HK-2 (cell line): ENCODE measurements at regions not wholly inside any gene's neighbourhood (a gene's known extent, or its start where the extent isn't known, plus 50 kb on each side); places are given as distances from the start of the nearest gene placed in this dataset.
"Not testable (repeated sequence)": the region's sequence is repeated elsewhere in the genome, so short reads cannot be mapped to it uniquely, and the experiment has no call there.

Source experiments
- DNase-seq: peaks from one replicate; pipeline ENCODE4 v3.0.0-alpha.2; 2018; ENCODE audit not compliant: unreplicated experiment

GRCh38 chr7:112937651-112938415, 147.6 kb upstream of the TMEM168 start:
- DNase-seq: no peak

DNA sequence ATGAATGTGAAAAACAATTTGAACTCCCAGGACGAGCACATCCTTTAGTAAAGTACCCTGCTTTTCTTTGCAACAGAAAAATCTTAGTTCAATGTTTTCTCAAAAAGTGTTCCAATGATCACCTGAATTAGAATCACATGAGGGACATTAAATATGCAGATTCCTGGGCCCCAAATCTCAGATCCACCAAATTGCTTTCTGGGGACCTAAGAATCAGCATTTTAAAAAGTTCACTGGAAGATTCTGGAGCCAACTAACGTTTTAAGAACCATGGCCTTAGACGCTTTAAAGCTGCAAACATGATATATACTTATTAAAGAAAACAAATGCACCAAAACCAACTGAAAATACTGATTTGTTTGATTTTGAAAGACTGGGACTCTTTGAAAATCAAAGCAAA, 143.4 kb upstream of the TMEM168 start:
- DNase-seq: no peak

- no peak for DNase-seq
Observed at GRCh38 chr7:112930787-112931186, 140.6 kb upstream of the TMEM168 start.

- no peak for DNase-seq
Observed at GRCh38 chr7:112929421-112929820, 139.2 kb upstream of the TMEM168 start.

DNA sequence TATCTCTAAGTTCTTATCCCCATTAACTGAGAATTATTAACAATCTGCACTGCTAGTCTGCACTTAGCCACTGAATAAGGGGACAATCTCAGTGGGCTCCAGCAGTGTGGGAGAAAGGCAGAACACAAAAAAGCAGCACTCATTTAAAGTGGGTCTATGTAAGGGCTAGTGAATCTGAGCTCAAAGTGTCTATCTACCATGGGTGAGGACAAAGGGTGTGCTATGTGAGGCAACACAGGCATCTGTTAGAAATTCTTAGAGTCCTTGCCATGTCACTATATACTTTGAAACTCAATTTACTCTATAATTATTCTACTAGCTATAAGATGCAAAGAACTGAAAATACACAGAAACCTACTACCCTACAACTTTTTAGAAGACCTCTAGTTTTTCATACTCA, 135.8 kb upstream of the TMEM168 start:
- no peak for DNase-seq

DNA sequence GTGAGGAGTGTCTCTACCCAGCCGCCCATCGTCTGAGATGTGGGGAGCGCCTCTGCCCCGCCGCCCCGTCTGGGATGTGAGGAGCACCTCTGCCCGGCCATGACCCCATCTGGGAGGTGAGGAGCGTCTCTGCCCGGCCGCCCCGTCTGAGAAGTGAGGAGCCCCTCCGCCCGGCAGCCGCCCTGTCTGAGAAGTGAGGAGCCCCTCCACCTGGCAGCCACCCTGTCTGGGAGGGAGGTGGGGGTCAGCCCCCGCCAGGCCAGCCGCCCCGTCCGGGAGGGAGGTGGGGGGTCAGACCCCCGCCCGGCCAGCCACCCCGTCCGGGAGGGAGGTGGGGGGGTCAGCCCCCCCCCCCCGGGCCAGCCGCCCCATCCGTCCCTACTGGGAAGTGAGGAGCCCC, 132.4 kb upstream of the TMEM168 start:
- not testable (repeated sequence) for DNase-seq

- not testable (repeated sequence) for DNase-seq
Observed at GRCh38 chr7:112916431-112916830, 126.2 kb upstream of the TMEM168 start.

- DNase-seq: no peak
Observed at GRCh38 chr7:112908086-112908485, 117.9 kb upstream of the TMEM168 start.

DNA sequence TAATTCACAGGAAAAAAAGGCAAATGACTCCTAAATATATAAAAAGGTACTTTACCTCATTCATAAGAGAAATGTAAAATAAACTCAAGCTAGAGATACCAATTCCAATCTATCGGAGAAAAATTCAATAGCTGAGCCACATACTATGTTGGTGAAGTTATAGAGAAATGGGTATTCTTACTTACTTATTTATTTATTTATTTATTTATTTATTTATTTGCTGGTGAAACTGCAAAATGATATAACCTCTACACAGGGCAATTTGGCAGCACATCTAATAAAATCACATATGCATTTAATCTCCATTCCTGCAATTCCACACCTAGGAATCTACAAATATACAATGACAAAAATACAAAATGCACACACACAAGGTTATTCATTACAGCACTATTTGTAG, 117.5 kb upstream of the TMEM168 start:
- DNase-seq: no peak

GRCh38 chr7:112905950-112906349, 115.8 kb upstream of the TMEM168 start:
- no peak for DNase-seq

DNA sequence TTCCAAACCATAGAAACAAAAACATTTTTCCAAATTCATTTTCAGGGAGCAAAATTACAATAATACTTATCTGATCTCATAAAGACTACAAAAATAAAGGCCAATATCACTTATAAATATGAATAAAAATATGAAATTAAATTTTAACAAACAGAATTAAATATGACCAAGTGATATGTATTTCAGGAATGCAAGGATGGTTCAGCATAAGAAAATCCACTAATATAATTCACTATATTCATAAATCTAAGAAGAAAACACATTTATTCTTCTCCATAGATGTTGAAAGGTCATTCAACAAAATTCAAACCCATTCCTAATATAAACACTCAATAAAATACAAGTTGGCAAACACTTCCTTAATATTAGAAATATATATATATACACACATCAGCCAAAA, 115.2 kb upstream of the TMEM168 start:
- no peak for DNase-seq

DNA sequence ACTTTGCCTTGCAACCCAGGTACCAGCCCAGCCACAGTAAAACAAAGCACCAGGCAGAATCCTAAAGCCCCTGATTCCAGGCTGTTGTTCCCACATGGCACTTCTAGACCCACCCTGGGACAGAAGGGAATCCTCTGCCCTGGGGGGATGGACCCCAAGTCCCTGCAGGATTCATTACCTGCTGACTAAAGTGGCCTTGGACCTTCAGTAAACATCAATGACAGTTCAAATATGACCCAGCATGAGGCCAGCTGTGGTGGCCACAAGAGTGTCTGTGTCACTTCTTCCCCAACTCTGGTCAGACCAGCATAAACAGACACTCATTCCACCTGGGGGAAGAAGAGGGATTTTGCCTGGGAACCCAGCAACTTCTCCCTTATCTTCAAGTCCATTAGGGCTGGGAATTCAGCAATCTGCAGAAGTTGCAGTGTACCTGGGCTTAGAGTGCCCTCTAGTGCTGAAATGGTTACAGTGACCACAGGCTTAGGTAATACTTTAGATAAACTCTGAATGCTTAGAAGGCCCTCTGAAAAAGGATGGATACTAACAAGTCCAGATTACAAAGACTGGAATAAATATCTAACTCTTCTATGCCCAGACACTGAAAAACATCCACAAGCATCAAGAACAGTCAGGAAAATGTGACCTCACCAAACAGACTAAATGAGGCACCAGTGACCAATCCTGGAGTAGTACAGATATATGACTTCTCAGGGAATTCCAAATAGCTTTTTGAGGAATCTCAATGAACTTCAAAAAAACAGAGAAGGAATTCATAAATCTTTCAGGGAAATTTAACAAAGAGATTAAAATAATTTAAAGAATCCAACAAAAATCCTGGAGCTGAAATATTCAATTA, 108.5 kb upstream of the TMEM168 start:
- DNase-seq: peak; percentile 28

GRCh38 chr7:112897839-112898431, 107.7 kb upstream of the TMEM168 start:
- DNase-seq: no peak

DNA sequence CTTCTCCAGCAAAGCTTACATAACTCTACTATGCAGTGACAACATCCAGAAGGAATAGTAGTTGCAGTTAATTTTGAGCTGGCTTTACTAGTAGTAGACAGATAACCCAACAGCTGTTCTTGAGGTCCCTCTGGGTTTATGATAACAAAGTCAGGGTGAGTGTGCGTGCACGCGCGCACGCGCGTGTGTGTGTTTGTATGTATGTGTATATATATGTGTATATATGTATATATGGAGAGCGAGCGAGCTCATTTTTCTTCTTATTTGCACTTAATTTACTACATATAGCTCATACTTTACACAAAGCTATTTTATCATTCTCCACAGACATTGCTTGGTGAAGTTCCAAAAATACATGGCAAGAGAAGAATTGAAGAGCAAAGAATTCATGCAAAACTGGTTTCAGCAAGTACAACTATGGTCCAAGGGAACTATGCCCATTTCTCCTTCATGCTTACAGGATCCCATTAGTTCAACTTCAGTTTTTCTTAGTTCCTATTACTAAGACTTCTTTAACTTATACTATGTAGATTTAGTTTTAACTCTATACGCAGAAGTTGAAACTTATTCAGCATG, 105.9 kb upstream of the TMEM168 start:
- no peak for DNase-seq

DNA sequence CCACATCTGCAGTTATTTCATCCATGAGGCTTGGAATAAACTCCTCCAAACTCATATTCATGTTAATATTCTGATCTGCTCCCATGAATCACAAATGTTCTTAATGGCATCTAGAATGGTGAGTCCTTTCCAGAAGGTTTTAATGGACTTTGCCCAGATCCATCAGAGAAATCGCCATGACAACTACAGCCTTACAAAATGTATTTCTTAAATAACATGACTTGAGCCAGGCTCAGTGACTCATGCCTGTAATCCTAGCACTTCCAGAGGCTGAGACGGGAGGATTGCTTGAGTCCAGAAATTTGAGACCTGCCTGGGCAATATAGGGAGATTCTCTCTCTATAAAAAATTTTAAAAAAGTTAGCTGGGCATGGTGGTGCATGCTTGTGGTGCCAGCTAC, 102.1 kb upstream of the TMEM168 start:
- no peak for DNase-seq

DNA sequence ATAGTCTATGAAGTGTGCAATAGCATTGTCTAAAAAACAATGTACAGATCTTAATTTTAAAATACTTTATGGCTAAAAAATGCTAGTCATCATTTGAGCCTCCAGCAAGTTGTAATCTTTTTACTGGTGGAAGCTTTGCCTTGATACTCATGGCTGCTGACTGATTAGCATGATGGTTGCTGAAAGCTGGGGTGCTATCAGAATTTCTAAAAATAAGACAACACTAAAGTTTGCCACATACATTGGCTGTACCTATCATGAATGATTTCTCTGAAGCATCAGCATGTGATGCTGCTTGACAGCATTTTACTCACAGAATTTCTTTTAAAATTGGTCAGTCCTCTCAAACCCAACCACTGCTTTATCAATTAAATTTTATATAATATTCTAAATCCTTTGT, 101.5 kb upstream of the TMEM168 start:
- no peak for DNase-seq

DNA sequence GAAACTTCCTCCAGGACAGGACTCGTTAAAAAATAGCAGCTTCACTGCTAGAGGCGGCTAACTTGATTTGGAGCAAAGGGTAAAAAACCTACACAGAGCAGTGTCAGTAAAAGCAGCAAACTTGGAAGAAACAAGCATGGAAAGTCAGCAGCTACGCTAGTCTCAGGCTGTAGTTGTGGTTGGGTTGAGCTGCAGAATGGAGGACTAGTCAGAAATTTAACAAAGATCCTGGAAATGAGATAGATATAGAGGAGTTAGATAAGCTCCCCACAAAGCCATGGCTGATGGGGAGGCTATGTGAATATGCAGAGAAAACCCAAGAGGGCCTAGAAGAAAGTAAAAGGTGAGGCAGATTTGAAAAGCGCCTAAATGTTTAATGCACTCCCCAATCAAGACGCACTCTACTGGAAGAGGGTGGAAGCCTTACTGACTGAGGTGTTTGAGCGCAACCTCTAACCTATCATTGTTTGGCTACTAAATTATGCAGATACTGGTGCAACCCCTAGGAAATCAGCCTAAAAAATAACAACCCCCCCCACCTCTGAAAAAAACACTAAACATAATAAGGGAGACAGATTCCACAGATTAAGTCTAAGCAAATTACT, 99.7 kb upstream of the TMEM168 start:
- DNase-seq: no peak

- DNase-seq: no peak
Observed at GRCh38 chr7:112889268-112889667, 99.1 kb upstream of the TMEM168 start.

- no peak for DNase-seq
Observed at GRCh38 chr7:112888781-112889180, 98.6 kb upstream of the TMEM168 start.

- no peak for DNase-seq
Observed at GRCh38 chr7:112887976-112888375, 97.8 kb upstream of the TMEM168 start.

- no peak for DNase-seq
Observed at GRCh38 chr7:112887337-112887736, 97.1 kb upstream of the TMEM168 start.

GRCh38 chr7:112886208-112886607, 96.0 kb upstream of the TMEM168 start:
- no peak for DNase-seq
